ENCODE measurements at regions not wholly inside any gene's neighbourhood (a gene's known extent, or its start where the extent isn't known, plus 50 kb on each side); places are given as distances from the start of the nearest gene placed in this dataset.

DNA sequence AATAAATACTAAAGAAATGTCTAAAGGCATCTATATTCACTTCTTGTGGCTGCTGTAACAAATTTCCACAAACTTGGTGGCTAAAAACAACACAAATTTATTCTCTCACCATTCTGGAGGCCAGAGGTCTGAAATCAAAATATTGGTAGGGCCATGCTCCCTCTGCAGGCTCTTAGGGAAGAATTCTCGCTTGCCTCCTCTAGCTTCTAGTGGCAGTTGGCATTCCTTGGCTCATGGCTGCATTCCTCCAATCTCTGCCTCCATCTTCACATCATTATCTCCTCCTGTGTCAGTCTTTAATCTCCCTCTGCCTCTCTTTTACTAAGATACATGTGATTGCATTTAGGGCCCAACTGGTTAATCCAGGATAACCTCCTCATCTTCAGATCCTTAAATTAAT lies 54.1 kb upstream of the RFXAP start:
- no peak overlapping the region for H4K8ac ChIP-seq (ENCODE audit: extremely low read depth, insufficient read depth, low read length)
- H3K27ac ChIP-seq (ENCODE audit: low read depth, low read length): no peak overlapping the region
- no peak overlapping the region for H2BK20ac ChIP-seq (ENCODE audit: low read length)
- H3K18ac ChIP-seq (ENCODE audit: extremely low read depth, low read length): no peak overlapping the region
- H3K4me3 ChIP-seq (ENCODE audit: extremely low read depth in 1 of 4, insufficient read depth in 2 of 4, low read depth in 3 of 4, low read length in 4 of 4): no peak overlapping the region
- H2AFZ ChIP-seq (ENCODE audit: low read length): no peak overlapping the region
- no peak overlapping the region for H3K9ac ChIP-seq (replicated peaks in 1 of 4; ENCODE audit: extremely low read depth in 1 of 4, low read depth in 3 of 4, low read length in 3 of 4)
- 0% methylated on average over 1 of the region's 1 CpG; no CpG with 5 or more reads in 1 of the 2 experiments for WGBS, 2 experiments (ENCODE audit: extremely low coverage in 1 of 2, insufficient coverage in 1 of 2, insufficient read length in 1 of 2, insufficient replicate concordance in 2 of 2, low coverage in 1 of 2, low lambda C conversion rate in 2 of 2, missing lambda C conversion rate in 1 of 2)
- FAIRE-seq (peak; percentile 32), DNase-seq (ENCODE audit: low read depth in 1 of 2, low spot score in 2 of 2) (no peak)
- H2BK15ac ChIP-seq (ENCODE audit: low read length): no peak overlapping the region
- no peaks in the 10 kb centered on the region for H3K27me3 ChIP-seq (replicated peaks in 1 of 4; ENCODE audit: control insufficient read depth in 3 of 4, extremely low read depth in 1 of 4, insufficient read depth in 3 of 4, low read length in 3 of 4)
- CTCF ChIA-PET (ENCODE audit: partially characterized antibody): no interaction called here
- H4K91ac ChIP-seq (replicated peaks; ENCODE audit: insufficient read length, low read length): no peak overlapping the region
- no peak overlapping the region for H2BK12ac ChIP-seq (ENCODE audit: low read depth, low read length)
- H2BK120ac ChIP-seq (replicated peaks; ENCODE audit: low read depth, low read length): no peak overlapping the region
- H3K79me2 ChIP-seq (ENCODE audit: control insufficient read depth in 1 of 2, insufficient read depth in 2 of 2, low read length in 2 of 2): no peaks in the 10 kb centered on the region
- H3K23ac ChIP-seq (ENCODE audit: insufficient read length): no peak overlapping the region
- POLR2A ChIA-PET (ENCODE audit: partially characterized antibody): no interaction called here
- H3K23me2 ChIP-seq (ENCODE audit: low read depth, low read length): no peaks in the 10 kb centered on the region
- no peak overlapping the region for H3K14ac ChIP-seq (ENCODE audit: insufficient read length)
- H4K5ac ChIP-seq (ENCODE audit: insufficient read length, low read depth, low read length): no peak overlapping the region
- no peak overlapping the region for H3K56ac ChIP-seq (replicated peaks; ENCODE audit: insufficient read length, low read depth, low read length)
- H3K4me1 ChIP-seq (replicated peaks in 1 of 4; ENCODE audit: control insufficient read depth in 3 of 4, insufficient read depth in 4 of 4, low read length in 3 of 4): peaks cover 0 to 8% (median 0%) of the 10 kb centered on the region in 4 experiments; a peak in 2 of 7 replicates
- TF ChIP-seq, protein P1, sequence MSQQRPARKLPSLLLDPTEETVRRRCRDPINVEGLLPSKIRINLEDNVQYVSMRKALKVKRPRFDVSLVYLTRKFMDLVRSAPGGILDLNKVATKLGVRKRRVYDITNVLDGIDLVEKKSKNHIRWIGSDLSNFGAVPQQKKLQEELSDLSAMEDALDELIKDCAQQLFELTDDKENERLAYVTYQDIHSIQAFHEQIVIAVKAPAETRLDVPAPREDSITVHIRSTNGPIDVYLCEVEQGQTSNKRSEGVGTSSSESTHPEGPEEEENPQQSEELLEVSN (IDR thresholded peaks at IDR 0.05): no peak
- no peak for TF ChIP-seq TAF1 (IDR thresholded peaks at IDR 0.05; ENCODE audit: low read depth, low read length)
- peak; percentile 56; the same call in 1 of the 2 replicates for TF ChIP-seq YY1 (IDR thresholded peaks at IDR 0.05; ENCODE audit: low read depth, low read length)
- TF ChIP-seq TEAD4 (IDR thresholded peaks at IDR 0.05; ENCODE audit: low read depth, low read length): peak; percentile 82
- peak; percentile 50 to 63 for TF ChIP-seq RAD21 (IDR thresholded peaks at IDR 0.05 in 1 of 2, conservative IDR thresholded peaks at IDR 0.05 in 1 of 2; ENCODE audit: low read depth in 2 of 2, low read length in 2 of 2)
- TF ChIP-seq, protein P2, sequence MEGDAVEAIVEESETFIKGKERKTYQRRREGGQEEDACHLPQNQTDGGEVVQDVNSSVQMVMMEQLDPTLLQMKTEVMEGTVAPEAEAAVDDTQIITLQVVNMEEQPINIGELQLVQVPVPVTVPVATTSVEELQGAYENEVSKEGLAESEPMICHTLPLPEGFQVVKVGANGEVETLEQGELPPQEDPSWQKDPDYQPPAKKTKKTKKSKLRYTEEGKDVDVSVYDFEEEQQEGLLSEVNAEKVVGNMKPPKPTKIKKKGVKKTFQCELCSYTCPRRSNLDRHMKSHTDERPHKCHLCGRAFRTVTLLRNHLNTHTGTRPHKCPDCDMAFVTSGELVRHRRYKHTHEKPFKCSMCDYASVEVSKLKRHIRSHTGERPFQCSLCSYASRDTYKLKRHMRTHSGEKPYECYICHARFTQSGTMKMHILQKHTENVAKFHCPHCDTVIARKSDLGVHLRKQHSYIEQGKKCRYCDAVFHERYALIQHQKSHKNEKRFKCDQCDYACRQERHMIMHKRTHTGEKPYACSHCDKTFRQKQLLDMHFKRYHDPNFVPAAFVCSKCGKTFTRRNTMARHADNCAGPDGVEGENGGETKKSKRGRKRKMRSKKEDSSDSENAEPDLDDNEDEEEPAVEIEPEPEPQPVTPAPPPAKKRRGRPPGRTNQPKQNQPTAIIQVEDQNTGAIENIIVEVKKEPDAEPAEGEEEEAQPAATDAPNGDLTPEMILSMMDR (IDR thresholded peaks at IDR 0.05; ENCODE audit: control extremely low read depth in 1 of 3, insufficient read depth in 1 of 3, low read depth in 1 of 3, low read length in 3 of 3): peak in 2 of 3 experiments; percentile 35 to 42; a peak in 3 of 4 replicates
- no peak for TF ChIP-seq SAP30 (IDR thresholded peaks at IDR 0.05; ENCODE audit: insufficient read depth, insufficient replicate concordance, low read length)
- no peak for TF ChIP-seq JUND (IDR thresholded peaks at IDR 0.05; ENCODE audit: low read length)
- no peak for TF ChIP-seq TAF7 (optimal IDR thresholded peaks at IDR 0.05; ENCODE audit: borderline replicate concordance, low read depth, low read length)
- no peak overlapping the region for H2AK5ac ChIP-seq (ENCODE audit: low read depth, low read length)
- no peaks in the 10 kb centered on the region for H4K20me1 ChIP-seq (replicated peaks in 1 of 2; ENCODE audit: control insufficient read depth in 1 of 2, insufficient read depth in 2 of 2, low read length in 2 of 2)
- H2BK5ac ChIP-seq (ENCODE audit: low read depth, low read length): no peak overlapping the region
- H3K4ac ChIP-seq (replicated peaks; ENCODE audit: insufficient read length, low read depth, low read length): no peak overlapping the region
- peaks cover 0 to 3% of the 10 kb centered on the region in 2 experiments; a peak in 1 of 4 replicates for H3K9me3 ChIP-seq (ENCODE audit: insufficient read depth in 2 of 2, low read depth in 1 of 2, low read length in 1 of 2)
- no peaks in the 10 kb centered on the region for H3K79me1 ChIP-seq (ENCODE audit: low read depth, low read length)
- H3K36me3 ChIP-seq (ENCODE audit: control insufficient read depth in 2 of 4, insufficient read depth in 4 of 4, low read length in 3 of 4): no peaks in the 10 kb centered on the region
- H3K4me2 ChIP-seq (ENCODE audit: insufficient read depth in 1 of 2, low read depth in 2 of 2, low read length in 2 of 2): no peak overlapping the region

All from H1 (cell line).